ENCODE measurements at regions not wholly inside any gene's neighbourhood (a gene's known extent, or its start where the extent isn't known, plus 50 kb on each side); places are given as distances from the start of the nearest gene placed in this dataset.

- Histone ChIP-seq H3K18ac (ENCODE audit: extremely low read depth, low read length) (no peak overlapping the region), H2BK15ac (ENCODE audit: low read length) (no peak overlapping the region), H4K8ac (ENCODE audit: extremely low read depth, insufficient read depth, low read length) (no peak overlapping the region), H3K4me3 (ENCODE audit: extremely low read depth in 1 of 4, insufficient read depth in 2 of 4, low read depth in 3 of 4, low read length in 4 of 4) (no peak overlapping the region), H2AFZ (ENCODE audit: low read length) (no peak overlapping the region), H4K5ac (ENCODE audit: insufficient read length, low read depth, low read length) (no peak overlapping the region), H2AK5ac (ENCODE audit: low read depth, low read length) (no peak overlapping the region), H3K4ac (replicated peaks; ENCODE audit: insufficient read length, low read depth, low read length) (no peak overlapping the region), H3K23ac (ENCODE audit: insufficient read length) (no peak overlapping the region), H3K79me2 (ENCODE audit: control insufficient read depth in 1 of 2, insufficient read depth in 2 of 2, low read length in 2 of 2) (no peaks in the 10 kb centered on the region), H3K14ac (ENCODE audit: insufficient read length) (no peak overlapping the region), H3K36me3 (ENCODE audit: control insufficient read depth in 2 of 4, insufficient read depth in 4 of 4, low read length in 3 of 4) (no peaks in the 10 kb centered on the region), H2BK5ac (ENCODE audit: low read depth, low read length) (no peak overlapping the region), H2BK20ac (ENCODE audit: low read length) (no peak overlapping the region), H3K79me1 (ENCODE audit: low read depth, low read length) (no peaks in the 10 kb centered on the region), H4K91ac (replicated peaks; ENCODE audit: insufficient read length, low read length) (no peak overlapping the region), H4K20me1 (replicated peaks in 1 of 2; ENCODE audit: control insufficient read depth in 1 of 2, insufficient read depth in 2 of 2, low read length in 2 of 2) (no peaks in the 10 kb centered on the region), H3K56ac (replicated peaks; ENCODE audit: insufficient read length, low read depth, low read length) (no peak overlapping the region), H3K27me3 (replicated peaks in 1 of 4; ENCODE audit: control insufficient read depth in 3 of 4, extremely low read depth in 1 of 4, insufficient read depth in 3 of 4, low read length in 3 of 4) (no peaks in the 10 kb centered on the region), H3K9me3 (ENCODE audit: insufficient read depth in 2 of 2, low read depth in 1 of 2, low read length in 1 of 2) (no peaks in the 10 kb centered on the region), H3K23me2 (ENCODE audit: low read depth, low read length) (no peaks in the 10 kb centered on the region), H3K9ac (replicated peaks in 1 of 4; ENCODE audit: extremely low read depth in 1 of 4, low read depth in 3 of 4, low read length in 3 of 4) (no peak overlapping the region), H2BK120ac (replicated peaks; ENCODE audit: low read depth, low read length) (no peak overlapping the region), H2BK12ac (ENCODE audit: low read depth, low read length) (no peak overlapping the region), H3K4me2 (ENCODE audit: insufficient read depth in 1 of 2, low read depth in 2 of 2, low read length in 2 of 2) (no peak overlapping the region), H3K27ac (ENCODE audit: low read depth, low read length) (no peak overlapping the region), H3K4me1 (replicated peaks in 1 of 4; ENCODE audit: control insufficient read depth in 3 of 4, insufficient read depth in 4 of 4, low read length in 3 of 4) (no peaks in the 10 kb centered on the region)
- FAIRE-seq (no peak), DNase-seq (ENCODE audit: low read depth in 1 of 2, low spot score in 2 of 2) (no peak)
- WGBS, 2 experiments (ENCODE audit: extremely low coverage in 1 of 2, insufficient coverage in 1 of 2, insufficient read length in 1 of 2, insufficient replicate concordance in 2 of 2, low coverage in 1 of 2, low lambda C conversion rate in 2 of 2, missing lambda C conversion rate in 1 of 2) = 90% methylated on average over 4 of the region's 4 CpGs; no CpG with 5 or more reads in 1 of the 2 experiments
- CTCF ChIA-PET (ENCODE audit: partially characterized antibody) = no interaction called here
- POLR2A ChIA-PET (ENCODE audit: partially characterized antibody) = no interaction called here
- TF ChIP-seq SP1 (IDR thresholded peaks at IDR 0.05; ENCODE audit: low read depth, low read length) = no peak
- no peak for TF ChIP-seq SP2 (IDR thresholded peaks at IDR 0.05; ENCODE audit: low read length)
- TF ChIP-seq BCL11A (IDR thresholded peaks at IDR 0.05; ENCODE audit: low read depth in 2 of 2, low read length in 2 of 2) = no peak
- TF ChIP-seq RBBP5 (IDR thresholded peaks at IDR 0.05; ENCODE audit: borderline replicate concordance, low read depth, low read length) = no peak
- no peak for TF ChIP-seq MAX (IDR thresholded peaks at IDR 0.05)
- no peak for TF ChIP-seq JUND (IDR thresholded peaks at IDR 0.05; ENCODE audit: low read length)
- no peak for TF ChIP-seq SIRT6 (IDR thresholded peaks at IDR 0.05; ENCODE audit: low read length)
- TF ChIP-seq NRF1 (IDR thresholded peaks at IDR 0.05; ENCODE audit: low read depth, low read length) = no peak
- TF ChIP-seq ATF3 (IDR thresholded peaks at IDR 0.05; ENCODE audit: insufficient read depth, low read depth, low read length) = no peak
- TF ChIP-seq EP300 (IDR thresholded peaks at IDR 0.05; ENCODE audit: borderline replicate concordance in 1 of 2, low read depth in 2 of 2, low read length in 2 of 2) = no peak
- no peak for TF ChIP-seq GTF2F1 (IDR thresholded peaks at IDR 0.05; ENCODE audit: borderline replicate concordance, low read depth, low read length)
- TF ChIP-seq CBX8 (IDR thresholded peaks at IDR 0.05; ENCODE audit: borderline replicate concordance, low read depth, low read length) = no peak
- TF ChIP-seq FOSL1 (IDR thresholded peaks at IDR 0.05; ENCODE audit: insufficient read depth, low read depth, low read length) = no peak
- no peak for TF ChIP-seq CBX5 (IDR thresholded peaks at IDR 0.05; ENCODE audit: low read depth, low read length)
- no peak for TF ChIP-seq POLR2AphosphoS5 (IDR thresholded peaks at IDR 0.05; ENCODE audit: low read depth, low read length)
- TF ChIP-seq CREB1 (IDR thresholded peaks at IDR 0.05) = no peak
Measured at GRCh38 chr16:16972831-16973230, 497.9 kb downstream of the XYLT1 start.

Measured in H1 (cell line).